HFFc6 (cell line): ENCODE measurements at regions not wholly inside any gene's neighbourhood (a gene's known extent, or its start where the extent isn't known, plus 50 kb on each side); places are given as distances from the start of the nearest gene placed in this dataset.
A peak's percentile ranks its signal among the peaks of the same experiment; 100 is the strongest.

Experiments used
- DNase-seq: peaks from one replicate; pipeline ENCODE4 v3.0.0-alpha.2; 2018
- H3K27ac Mint-ChIP-seq: 2 replicates; pipeline ENCODE4 v1.8.0; 2020; ENCODE audit warnings: mild to moderate bottlenecking, mixed read lengths
- H3K27me3 Mint-ChIP-seq: 2 replicates; pipeline ENCODE4 v1.8.0; 2021; ENCODE audit warnings: mild to moderate bottlenecking, moderate library complexity, mixed read lengths; ENCODE audit not compliant: insufficient read depth
- H3K36me3 Mint-ChIP-seq: 2 replicates; pipeline ENCODE4 v1.8.0; 2021; ENCODE audit warnings: low read depth, mixed read lengths
- H3K4me1 Mint-ChIP-seq: 2 replicates; pipeline ENCODE4 v1.8.0; 2020; ENCODE audit warnings: low read depth, mixed read lengths
- H3K4me3 Mint-ChIP-seq: 2 replicates; pipeline ENCODE4 v1.8.0; 2020; ENCODE audit warnings: mild to moderate bottlenecking, moderate library complexity, mixed read lengths
- H3K9me3 Mint-ChIP-seq: 2 replicates; pipeline ENCODE4 v1.8.0; 2020; ENCODE audit warnings: mild to moderate bottlenecking, mixed read lengths
- CTCF ChIP-seq: fragments of 200-600 bp; sonication (generic); IDR thresholded peaks from 2 replicates; pipeline ENCODE4 v1.5.0; 2021; ENCODE audit warnings: antibody characterized with exemption, mild to moderate bottlenecking

- no peak for TF ChIP-seq CTCF
- Mint-ChIP-seq H3K27me3 (0 out of 2 replicates have a peak, but pooled peaks cover under 1% of the 10 kb centered on the region), H3K27ac (no peak overlapping the region), H3K4me1 (peaks cover 20% of the 10 kb centered on the region; the same call in 1 of the 2 replicates), H3K4me3 (no peak overlapping the region), H3K36me3 (peaks cover 6% of the 10 kb centered on the region; the same call in 1 of the 2 replicates), H3K9me3 (peaks cover 5% of the 10 kb centered on the region; the same call in 1 of the 2 replicates)
- peak; percentile 13 for DNase-seq
Measured at GRCh38 chr11:19393941-19394340, 153.2 kb upstream of the E2F8 start.

- Mint-ChIP-seq H3K36me3 (peaks cover 6% of the 10 kb centered on the region; the same call in 1 of the 2 replicates), H3K9me3 (peaks cover 5% of the 10 kb centered on the region; the same call in 1 of the 2 replicates), H3K27ac (no peak overlapping the region), H3K4me1 (peaks cover 20% of the 10 kb centered on the region; the same call in 1 of the 2 replicates), H3K27me3 (peaks cover 8% of the 10 kb centered on the region; the same call in 1 of the 2 replicates), H3K4me3 (no peak overlapping the region)
- no peak for TF ChIP-seq CTCF
- no peak for DNase-seq
Measured at GRCh38 chr11:19392847-19393518, 152.2 kb upstream of the E2F8 start.

GRCh38 chr11:19392321-19392720, 151.6 kb upstream of the E2F8 start:
- no peak overlapping the region for H3K27ac Mint-ChIP-seq
- TF ChIP-seq CTCF: no peak
- H3K9me3 Mint-ChIP-seq: peaks cover 5% of the 10 kb centered on the region; the same call in 1 of the 2 replicates
- DNase-seq: no peak
- H3K4me1 Mint-ChIP-seq: peaks cover 20% of the 10 kb centered on the region; the same call in 1 of the 2 replicates
- no peak overlapping the region for H3K4me3 Mint-ChIP-seq
- H3K27me3 Mint-ChIP-seq: peaks cover 14% of the 10 kb centered on the region; the same call in 1 of the 2 replicates
- H3K36me3 Mint-ChIP-seq: peaks cover 6% of the 10 kb centered on the region; the same call in 1 of the 2 replicates

- DNase-seq: no peak
- peaks cover 16% of the 10 kb centered on the region; the same call in 1 of the 2 replicates for H3K27me3 Mint-ChIP-seq
- no peak overlapping the region for H3K27ac Mint-ChIP-seq
- peaks cover 6% of the 10 kb centered on the region; the same call in 1 of the 2 replicates for H3K36me3 Mint-ChIP-seq
- peaks cover 20% of the 10 kb centered on the region; the same call in 1 of the 2 replicates for H3K4me1 Mint-ChIP-seq
- H3K4me3 Mint-ChIP-seq: no peak overlapping the region
- peaks cover 5% of the 10 kb centered on the region; the same call in 1 of the 2 replicates for H3K9me3 Mint-ChIP-seq
- TF ChIP-seq CTCF: no peak
Measured at GRCh38 chr11:19391652-19392051, 150.9 kb upstream of the E2F8 start.

- H3K9me3 Mint-ChIP-seq: peaks cover 5% of the 10 kb centered on the region; the same call in 1 of the 2 replicates
- peaks cover 6% of the 10 kb centered on the region; the same call in 1 of the 2 replicates for H3K36me3 Mint-ChIP-seq
- no peak for DNase-seq
- peaks cover 20% of the 10 kb centered on the region; the same call in 1 of the 2 replicates for H3K4me1 Mint-ChIP-seq
- peaks cover 16% of the 10 kb centered on the region; the same call in 1 of the 2 replicates for H3K27me3 Mint-ChIP-seq
- TF ChIP-seq CTCF: no peak
- no peak overlapping the region for H3K27ac Mint-ChIP-seq
- no peak overlapping the region for H3K4me3 Mint-ChIP-seq
Measured at GRCh38 chr11:19391026-19391425, 150.3 kb upstream of the E2F8 start.
